ENCODE measurements at regions not wholly inside any gene's neighbourhood (a gene's known extent, or its start where the extent isn't known, plus 50 kb on each side); places are given as distances from the start of the nearest gene placed in this dataset.
A peak's percentile ranks its signal among the peaks of the same experiment; 100 is the strongest.

GRCh38 chr11:116387641-116388040 is 385.1 kb downstream of the BUD13 start:
- H3K4me3 ChIP-seq (ENCODE audit: control insufficient read depth, low read depth, low read length), result no peak overlapping the region
- TF ChIP-seq CTCF (conservative IDR thresholded peaks at IDR 0.05; ENCODE audit: control insufficient read depth, insufficient read depth, low read depth, low read length), result no peak
- no peak for DNase-seq (ENCODE audit: low read depth)

- H3K4me3 ChIP-seq (ENCODE audit: control insufficient read depth, low read depth, low read length), result no peak overlapping the region
- TF ChIP-seq CTCF (conservative IDR thresholded peaks at IDR 0.05; ENCODE audit: control insufficient read depth, insufficient read depth, low read depth, low read length), result no peak
- no peak for DNase-seq (ENCODE audit: low read depth)
These were observed 386.6 kb downstream of the BUD13 start for GRCh38 chr11:116386118-116386699.

DNA sequence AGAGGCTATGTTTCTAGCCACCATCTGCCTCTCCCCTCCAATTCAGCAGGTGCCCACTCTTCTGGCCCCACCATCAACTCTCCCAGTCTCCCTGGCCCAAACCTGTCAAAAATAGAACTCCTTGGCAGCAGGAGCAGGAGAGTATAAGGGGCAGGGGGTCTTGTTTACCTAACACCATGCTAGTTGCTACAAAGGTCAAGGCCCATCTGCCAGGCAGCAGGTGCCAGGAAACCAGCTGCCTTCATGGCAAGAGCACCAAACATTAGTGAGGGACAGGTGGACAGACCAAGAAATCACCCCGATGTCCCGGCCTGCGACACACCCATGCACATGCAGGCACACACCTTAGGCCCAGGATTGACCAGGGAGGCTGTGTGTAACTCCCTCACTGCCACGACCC is 387.9 kb downstream of the BUD13 start:
- no peak overlapping the region for H3K4me3 ChIP-seq (ENCODE audit: control insufficient read depth, low read depth, low read length)
- TF ChIP-seq CTCF (conservative IDR thresholded peaks at IDR 0.05; ENCODE audit: control insufficient read depth, insufficient read depth, low read depth, low read length), result no peak
- DNase-seq (ENCODE audit: low read depth), result no peak

DNA sequence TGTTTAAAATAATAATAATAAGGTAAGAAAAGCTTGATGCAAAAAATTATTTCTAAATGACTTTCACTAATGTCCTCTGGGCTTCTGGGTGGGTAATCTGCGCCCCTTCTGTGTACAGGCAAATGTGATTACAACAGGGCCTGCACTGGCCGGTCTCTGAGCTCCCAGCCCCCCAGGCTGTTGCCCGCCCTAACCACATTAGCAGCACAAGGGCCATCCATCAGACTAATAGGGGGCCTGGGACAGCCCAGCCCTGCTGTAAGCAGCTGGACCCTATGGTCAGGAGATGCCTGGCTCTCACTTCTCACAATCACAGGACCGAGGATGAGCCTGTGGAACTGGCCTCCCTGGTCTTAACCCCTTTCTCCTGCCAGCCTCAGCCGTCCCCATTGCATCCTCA is 388.4 kb downstream of the BUD13 start:
- DNase-seq (ENCODE audit: low read depth), result no peak
- no peak overlapping the region for H3K4me3 ChIP-seq (ENCODE audit: control insufficient read depth, low read depth, low read length)
- TF ChIP-seq CTCF (conservative IDR thresholded peaks at IDR 0.05; ENCODE audit: control insufficient read depth, insufficient read depth, low read depth, low read length), result no peak

- TF ChIP-seq CTCF (conservative IDR thresholded peaks at IDR 0.05; ENCODE audit: control insufficient read depth, insufficient read depth, low read depth, low read length), result no peak
- peak; percentile 1 for DNase-seq (ENCODE audit: low read depth)
These were observed 393.5 kb downstream of the BUD13 start for GRCh38 chr11:116379185-116379828.

DNA sequence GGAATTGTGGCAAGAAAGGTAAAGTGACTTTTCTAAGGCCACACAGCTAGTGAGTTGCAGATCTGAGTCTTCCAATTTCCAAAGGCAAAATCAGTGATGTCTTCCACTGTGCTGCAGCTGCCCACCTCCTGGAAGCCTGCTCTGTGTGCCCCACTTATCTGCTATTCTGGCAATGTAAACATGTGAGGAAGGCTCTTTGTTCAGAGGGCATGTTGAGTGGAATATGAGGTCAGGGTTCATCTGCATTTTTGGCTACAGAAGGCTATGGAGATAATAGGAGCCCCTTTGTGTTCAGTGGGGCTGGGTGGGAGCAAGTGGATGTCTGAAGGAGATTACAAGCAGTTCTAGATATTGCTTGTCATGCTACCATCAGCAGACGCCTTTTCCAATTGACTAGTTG is 396.2 kb downstream of the BUD13 start:
- H3K4me3 ChIP-seq (ENCODE audit: control insufficient read depth, low read depth, low read length), result no peak overlapping the region
- DNase-seq (ENCODE audit: low read depth), result no peak
- TF ChIP-seq CTCF (conservative IDR thresholded peaks at IDR 0.05; ENCODE audit: control insufficient read depth, insufficient read depth, low read depth, low read length), result no peak

More at GRCh38 chr11:116379185-116379828, 393.5 kb downstream of the BUD13 start:
- H3K4me3 ChIP-seq (ENCODE audit: control insufficient read depth, low read depth, low read length), result no peak overlapping the region

Data from fibroblast of mammary gland (primary cell).